GM21528 (cell line): ENCODE measurements at regions not wholly inside any gene's neighbourhood (a gene's known extent, or its start where the extent isn't known, plus 50 kb on each side); places are given as distances from the start of the nearest gene placed in this dataset.

Source experiments
- ATAC-seq: cut with Tn5 transposase; IDR thresholded peaks from one replicate; pipeline ENCODE4 v1.9.1; 2021; ENCODE audit warnings: mild to moderate bottlenecking, moderate library complexity; ENCODE audit not compliant: unreplicated experiment, low FRiP score

- no peak for ATAC-seq
Observed at GRCh38 chr10:52927678-52928077, 155.1 kb upstream of the MBL2 start.

GRCh38 chr10:52923520-52923919 is 150.9 kb upstream of the MBL2 start:
- no peak for ATAC-seq

DNA sequence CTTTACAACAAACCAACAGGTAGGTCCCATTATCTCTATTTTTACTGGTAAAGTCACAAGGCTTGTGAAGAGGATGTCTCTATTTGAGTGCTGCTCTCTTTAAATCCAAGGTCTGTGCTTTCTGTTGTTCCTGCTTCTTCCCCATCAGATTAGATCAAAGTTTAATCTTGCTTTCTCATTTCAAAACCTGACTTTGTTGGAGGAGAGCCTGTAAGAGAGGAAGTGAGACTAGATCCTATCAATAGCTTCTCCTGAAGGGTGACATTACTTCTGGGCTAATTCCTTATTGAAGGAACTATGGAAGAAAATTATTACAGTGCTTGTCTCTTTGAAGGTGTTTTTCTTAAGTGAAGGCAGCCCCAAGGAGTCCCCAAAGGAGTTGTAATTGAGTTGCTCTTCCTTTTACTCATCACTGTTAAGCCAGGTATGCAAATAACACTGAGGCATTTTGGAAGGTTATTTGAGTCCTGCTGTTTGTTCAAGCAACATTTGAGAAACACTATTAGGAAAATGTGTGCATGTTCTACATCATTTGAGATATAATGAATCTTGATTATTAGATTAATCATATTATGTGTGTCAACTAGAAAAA is 146.2 kb upstream of the MBL2 start:
- ATAC-seq = no peak

- no peak for ATAC-seq
Observed at GRCh38 chr10:52915391-52915790, 142.8 kb upstream of the MBL2 start.

DNA sequence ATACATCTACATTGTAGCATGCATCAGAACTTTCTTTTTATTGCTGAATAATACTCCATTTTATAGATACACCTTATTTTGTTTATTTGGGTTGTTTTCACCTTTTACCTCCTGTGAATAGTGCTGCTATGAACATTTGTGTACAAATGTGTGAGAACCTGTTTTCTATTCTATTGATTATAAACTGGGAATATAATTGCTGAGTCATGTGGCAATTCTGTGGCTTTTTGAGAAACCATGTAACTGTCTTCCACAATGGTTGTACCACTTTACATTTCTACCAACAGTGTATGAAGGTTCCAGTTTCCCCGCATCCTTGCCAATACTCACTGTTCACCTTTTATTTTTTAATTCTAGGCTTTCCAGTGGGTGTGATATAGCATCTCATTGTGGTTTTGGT is 138.6 kb upstream of the MBL2 start:
- no peak for ATAC-seq

GRCh38 chr10:52908478-52908877 is 135.9 kb upstream of the MBL2 start:
- ATAC-seq = no peak

DNA sequence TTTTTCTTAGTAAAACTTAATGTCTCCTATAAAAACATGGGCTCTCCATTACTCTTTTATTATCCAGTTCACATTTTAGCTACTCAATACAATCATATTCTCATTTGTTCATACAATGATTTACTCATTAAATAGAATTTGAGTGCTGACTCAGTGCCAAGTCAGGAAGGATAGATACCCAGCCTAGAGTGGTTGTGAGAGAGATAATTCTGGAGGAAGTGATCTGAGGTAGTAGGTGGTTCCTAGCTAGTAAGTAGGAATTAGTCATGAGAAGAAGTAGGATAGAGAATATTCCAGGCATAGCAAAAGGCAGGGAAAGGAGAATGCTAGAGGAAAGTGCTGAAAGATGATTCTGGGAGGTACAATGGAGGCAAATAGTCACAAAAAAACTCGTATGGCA is 133.5 kb upstream of the MBL2 start:
- no peak for ATAC-seq

DNA sequence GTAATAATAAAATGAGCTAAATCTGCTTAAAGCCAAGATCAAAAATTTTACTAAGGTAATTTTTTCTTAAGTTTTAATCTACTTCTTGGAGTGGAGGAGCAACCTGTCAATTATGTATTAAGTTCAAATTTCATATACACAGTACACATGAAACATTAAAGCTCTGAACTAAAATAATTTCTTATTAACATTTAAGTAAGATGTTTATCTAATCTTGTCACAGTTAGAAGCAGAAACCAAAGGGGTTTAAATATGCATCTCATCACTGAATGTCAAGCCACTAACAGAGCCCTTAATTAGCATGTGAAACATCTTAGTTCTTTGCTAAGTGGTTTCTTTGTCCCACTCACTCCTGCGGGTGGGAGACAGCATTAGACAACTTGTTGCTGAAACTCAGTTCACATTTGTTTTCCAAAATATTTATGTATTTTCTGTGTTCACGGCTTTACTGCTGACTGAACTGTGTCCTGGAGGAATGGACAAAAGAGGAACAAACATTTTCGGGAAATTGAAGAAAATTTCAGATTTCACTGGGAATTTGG is 130.9 kb upstream of the MBL2 start:
- ATAC-seq = no peak

GRCh38 chr10:52900593-52900992 is 128.0 kb upstream of the MBL2 start:
- peak; percentile 77 for ATAC-seq

GRCh38 chr10:52897162-52897561 is 124.6 kb upstream of the MBL2 start:
- no peak for ATAC-seq

GRCh38 chr10:52895059-52895458 is 122.5 kb upstream of the MBL2 start:
- no peak for ATAC-seq

DNA sequence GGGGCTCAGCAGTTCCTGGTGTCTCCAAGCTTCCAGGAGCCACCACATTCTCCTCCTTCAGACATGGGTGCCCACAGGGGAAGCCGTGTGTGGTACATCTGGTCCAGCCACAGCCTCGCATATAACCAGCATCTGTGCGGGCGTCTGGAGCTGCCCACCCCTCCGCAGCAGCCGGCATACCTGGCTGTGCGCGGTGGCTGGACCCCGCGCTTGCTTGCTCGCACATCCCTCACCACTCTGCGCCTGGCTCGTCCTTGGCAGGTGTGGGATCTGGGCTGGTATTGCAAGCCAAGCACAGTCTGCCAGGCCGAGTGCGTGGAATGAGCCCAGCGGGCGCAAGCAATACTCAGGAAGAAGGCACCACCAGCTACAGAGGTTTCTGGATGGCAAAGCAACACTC is 117.7 kb upstream of the MBL2 start:
- no peak for ATAC-seq

DNA sequence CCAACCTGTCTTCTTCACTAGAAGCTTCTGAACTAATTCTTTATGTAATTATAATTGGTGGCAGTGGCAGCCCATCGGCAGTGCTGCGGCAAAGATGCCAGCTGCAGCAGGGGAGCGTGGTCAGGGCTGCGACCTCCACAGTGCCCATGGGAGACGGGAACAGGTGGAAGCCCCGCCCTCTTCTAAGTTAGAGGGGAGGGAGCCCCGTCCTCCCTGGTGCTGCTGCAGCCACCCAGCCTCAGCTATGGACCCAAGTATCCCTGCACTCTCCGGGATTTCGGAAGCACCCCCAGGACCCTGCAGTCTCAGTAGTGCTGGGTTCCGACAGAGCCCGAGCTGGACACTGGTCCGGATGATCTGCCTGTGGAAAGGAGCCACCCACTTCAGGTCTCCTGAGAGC is 117.0 kb upstream of the MBL2 start:
- no peak for ATAC-seq

DNA sequence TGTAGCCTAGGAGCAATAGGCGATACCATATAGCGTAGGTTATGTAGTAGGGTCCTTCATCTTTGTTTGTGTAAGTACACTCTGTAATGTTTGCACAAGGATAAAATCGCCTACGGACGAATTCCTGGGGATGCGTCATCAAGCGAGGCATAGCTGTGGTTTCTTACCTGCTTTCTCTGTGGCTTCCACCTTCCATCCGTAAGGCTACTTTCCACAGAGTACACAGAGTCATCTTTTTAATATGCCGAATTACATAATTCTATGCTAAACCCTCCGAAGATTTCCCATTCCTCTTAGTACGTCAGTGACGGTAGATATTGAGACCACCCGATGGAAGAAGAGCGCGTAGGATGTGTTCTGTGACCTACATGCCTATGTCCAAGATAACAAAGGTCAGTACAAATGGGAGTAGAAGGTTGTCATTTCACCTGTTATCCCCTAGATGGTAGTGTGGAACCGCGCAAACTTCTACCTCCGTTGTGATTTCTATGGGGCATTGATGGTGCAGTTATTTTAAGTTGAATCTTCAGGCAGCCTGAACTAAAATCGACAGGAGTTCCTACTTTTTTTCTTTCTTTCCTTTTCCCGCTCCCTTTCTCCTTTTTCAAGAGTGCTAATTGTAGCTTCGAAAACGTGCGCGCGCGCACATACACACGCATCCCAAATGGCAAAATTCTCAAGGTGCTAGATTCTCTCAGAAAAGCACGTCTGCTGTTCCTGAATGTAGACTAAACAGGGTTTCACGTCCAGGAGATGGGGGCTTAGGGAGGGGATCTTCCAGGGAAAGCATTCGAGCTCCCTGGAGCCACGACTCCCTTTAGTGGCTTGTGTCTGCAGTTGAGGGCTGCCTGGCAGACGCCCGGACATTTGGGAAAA is 111.7 kb upstream of the MBL2 start:
- ATAC-seq = peak; percentile 97

- no peak for ATAC-seq
Observed at GRCh38 chr10:52879091-52879807, 106.7 kb upstream of the MBL2 start.

DNA sequence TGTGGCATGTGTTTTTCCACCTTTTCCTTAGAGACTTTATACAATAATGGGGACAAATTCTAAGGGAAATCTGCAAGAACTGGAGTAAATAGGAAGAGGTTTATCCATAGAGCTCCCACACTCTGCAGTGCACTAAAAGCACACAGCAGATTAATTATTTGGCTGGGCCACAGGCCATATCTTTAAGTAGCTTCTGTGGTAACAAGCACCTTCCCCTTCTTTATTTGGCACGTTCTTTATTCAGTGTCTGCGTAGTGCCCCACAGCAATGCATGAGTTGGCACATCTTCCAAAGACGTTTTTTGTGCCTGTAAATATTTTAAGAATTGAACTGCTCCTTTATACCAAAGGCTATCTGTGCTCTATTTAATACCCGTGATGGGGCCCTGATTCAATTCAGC is 104.9 kb upstream of the MBL2 start:
- no peak for ATAC-seq

DNA sequence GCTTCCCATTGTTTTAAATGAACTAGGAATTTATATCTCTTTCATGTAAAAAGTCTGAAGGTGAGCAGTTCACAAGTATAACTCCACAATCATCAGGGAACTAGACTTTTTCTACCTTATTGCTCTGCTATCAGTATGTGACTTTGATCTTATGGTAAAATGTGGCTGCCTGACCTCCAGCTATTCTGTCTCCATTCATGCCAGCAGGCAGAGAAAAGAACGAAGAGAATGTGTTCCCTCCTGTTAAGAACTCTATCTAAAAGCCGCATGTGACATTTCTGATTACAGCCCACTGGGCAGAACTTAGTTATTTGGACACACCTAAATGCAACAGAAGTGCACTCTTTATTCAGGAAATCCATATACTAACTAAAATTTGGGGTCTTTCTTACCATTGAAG is 102.8 kb upstream of the MBL2 start:
- no peak for ATAC-seq

GRCh38 chr10:52874581-52874980 is 102.0 kb upstream of the MBL2 start:
- ATAC-seq = no peak

GRCh38 chr10:52871191-52871843 is 98.7 kb upstream of the MBL2 start:
- ATAC-seq = no peak

GRCh38 chr10:52870562-52870961 is 98.0 kb upstream of the MBL2 start:
- ATAC-seq = no peak

- ATAC-seq = no peak
Observed at GRCh38 chr10:52869864-52870263, 97.3 kb upstream of the MBL2 start.
